Stimulated activated CD4-positive, alpha-beta T cell treated with anti-CD3 and anti-CD28 coated beads, Interleukin-15, amount 100 ng/mL, for 48 hours (primary cell): ENCODE measurements at regions not wholly inside any gene's neighbourhood (a gene's known extent, or its start where the extent isn't known, plus 50 kb on each side); places are given as distances from the start of the nearest gene placed in this dataset.

Experiments
- DNase-seq, 2 donors: peaks; one replicate each; pipeline ENCODE4 v3.0.0-alpha.2; 2020; ENCODE audit warnings: low read depth in 2 of 2

DNA sequence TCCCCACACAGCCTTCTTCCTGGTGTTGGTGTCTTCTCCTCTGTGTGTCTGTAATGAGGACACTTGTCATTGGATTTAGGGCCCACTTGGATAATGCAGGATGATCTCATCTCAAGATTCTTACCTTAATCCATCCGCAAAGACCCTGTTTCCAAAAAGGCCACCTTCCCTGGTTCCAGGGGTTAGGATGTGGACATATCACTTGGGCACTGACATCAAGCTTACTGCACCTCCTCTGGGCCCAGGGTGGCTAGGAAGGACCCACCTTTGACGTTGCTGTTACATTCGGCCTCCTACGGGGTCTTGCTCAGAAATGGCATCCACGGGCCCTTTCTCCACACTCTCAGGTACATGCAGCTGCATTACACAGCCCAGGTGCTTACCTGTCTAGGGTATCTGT, 535.9 kb downstream of the BRD1 start:
- no peak for DNase-seq

DNA sequence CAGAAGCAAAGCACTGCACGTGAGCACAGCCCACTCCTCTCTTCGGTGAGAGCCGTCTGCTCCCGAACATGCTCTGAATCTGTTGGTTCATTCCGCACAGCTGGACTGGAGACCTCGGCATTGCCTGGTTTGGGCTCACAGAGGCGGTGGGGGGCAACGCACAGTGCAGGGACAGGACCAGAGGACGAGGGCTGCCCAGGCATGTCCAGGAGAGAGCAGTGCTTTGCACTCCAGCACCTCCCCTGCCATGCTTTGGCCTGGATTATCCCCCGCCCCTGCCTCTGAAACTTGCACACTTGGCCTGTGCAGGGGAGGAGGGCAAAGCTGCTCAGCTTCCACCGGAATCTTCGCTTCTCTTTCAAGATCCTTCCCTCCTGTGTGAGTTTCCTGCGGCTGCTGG, 536.5 kb downstream of the BRD1 start:
- no peak for DNase-seq

DNA sequence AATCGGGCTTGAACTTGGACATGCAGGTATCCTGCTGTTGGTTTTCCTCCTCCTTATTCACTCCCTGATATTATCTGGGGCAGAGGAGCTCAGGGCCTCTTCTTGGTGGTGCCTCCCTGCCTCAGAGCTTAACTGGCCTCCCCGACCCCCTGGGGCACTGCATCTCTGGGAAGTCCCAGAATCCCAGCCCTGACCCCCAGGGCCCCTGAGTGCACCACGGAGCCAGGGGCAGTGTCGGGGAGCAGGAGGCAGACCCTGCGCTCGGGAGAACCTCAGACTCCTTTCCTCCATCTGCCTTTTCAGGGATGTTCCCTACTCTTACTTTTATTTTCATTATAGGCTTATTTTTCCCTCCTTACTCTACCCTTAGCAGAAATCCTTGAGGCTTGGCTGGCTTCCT, 537.0 kb downstream of the BRD1 start:
- no peak for DNase-seq

DNA sequence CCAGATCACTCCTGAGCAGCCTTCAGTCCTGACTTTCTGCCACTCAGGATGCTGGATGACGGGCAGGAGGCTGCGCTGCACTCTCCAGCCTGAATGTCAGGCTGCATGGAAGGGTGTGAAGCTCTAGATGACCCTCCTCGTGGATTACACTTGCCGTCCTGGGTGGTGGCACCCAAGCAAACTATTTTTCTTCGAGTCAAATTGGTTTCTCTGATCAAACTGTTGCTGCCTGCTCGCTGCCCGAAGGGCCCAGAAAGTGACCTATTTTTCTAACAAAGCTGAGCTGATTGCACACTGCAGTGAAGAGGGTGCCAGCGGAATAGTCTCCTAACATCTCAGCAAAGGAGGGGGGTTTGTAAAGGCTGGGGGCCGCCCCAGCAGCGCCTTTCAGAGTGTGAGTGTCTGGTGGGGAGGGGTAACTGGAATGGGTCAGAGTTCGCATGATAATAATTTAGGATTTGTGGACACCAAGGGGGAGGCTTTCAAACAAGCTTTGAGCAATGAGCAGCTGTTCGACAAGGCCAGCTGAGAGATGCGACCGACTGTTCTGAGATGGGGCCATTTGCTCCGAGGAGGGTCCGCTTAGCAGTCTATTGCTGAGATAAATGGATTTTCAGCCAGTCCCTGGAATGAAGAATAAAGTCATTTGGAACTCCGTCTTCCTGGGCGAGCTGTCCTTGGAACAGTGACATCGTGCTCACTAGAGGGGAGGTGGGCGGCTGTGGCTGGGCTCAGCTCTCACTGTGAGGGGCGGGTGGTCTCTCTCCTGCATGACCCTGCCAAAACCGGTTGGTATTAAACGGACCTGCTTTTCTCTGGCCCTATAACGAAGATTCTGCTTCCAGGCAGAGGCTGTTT, 537.6 kb downstream of the BRD1 start:
- no peak for DNase-seq

DNA sequence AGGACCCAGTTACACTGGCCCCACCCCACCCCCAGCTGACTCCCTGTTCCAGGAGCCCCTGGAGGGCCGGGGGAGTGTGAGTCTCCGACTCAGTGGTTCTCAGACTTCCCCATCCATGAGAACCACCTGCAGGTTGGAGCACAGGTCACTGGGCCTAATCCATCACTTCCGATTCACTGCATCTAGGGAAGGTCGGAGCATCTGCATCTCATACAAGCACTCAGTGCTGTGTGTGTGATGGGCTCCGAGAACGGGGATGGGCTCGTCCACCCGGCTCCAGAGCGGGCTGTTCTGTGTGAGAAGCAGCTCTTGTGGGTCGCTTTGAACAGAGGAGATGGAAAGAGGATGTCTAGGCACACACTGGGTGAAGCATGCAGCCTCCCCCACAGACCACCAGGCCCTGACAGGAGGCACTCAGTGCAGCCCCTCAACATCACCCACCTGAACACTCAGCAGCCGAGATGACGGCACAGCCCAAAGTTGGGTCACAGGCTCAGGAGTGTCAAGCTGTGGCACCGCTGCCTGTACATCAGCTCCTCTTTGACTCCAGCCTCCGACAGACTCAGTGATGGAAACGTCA, 541.4 kb downstream of the BRD1 start:
- no peak for DNase-seq

DNA sequence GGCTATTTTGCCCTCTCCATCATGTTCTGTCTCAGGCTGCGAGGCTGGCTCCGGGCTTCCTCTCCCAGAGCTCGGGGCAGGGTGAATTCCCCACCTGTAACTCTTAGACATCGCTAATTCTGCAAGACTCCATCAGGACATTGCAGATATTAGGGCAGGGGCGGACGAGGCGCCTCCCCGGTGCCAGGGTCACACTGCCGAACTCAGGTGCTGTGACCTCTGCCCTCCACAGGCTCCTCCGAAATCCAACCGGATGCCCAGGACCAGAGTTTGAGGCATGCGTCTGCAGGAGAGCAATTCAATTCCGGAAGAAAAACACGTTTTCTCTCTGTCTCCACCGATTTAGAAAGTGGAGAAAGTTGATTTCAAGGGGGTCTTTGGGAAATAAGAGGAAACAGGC, 542.7 kb downstream of the BRD1 start:
- DNase-seq: no peak

DNA sequence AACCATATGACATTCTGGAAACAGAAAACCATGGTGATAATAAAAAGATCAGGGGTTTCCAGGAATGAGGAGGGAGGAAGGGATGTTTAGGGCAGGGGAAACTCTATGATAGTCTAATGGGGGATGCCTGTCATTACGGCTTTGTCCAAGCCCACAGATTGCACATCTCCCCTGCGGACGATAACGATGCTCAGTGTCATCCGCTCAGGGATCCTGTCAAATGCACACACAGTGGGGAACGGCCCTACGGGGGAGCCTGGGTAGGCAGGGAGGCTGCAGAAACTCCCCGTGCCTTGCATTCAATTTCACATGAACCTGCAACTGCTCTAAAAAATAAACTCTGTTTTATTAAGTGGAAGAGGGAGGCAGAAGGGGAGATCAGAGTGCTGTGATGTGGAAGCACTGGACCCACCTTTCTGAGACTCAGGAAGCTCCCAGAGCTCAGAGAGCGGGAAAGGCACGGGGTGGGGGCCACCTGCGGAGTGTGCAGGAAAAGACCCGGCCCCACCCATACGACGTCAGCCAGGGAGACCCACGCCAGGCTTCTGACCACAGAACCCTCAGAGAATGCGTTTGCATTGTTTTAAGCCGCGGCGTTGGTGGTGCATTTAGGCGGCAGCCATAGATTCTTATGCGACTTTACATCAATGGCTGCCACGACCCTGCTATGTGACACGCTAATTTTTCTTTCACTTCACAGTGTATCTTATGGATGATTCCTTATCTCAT, 543.5 kb downstream of the BRD1 start:
- no peak for DNase-seq

DNA sequence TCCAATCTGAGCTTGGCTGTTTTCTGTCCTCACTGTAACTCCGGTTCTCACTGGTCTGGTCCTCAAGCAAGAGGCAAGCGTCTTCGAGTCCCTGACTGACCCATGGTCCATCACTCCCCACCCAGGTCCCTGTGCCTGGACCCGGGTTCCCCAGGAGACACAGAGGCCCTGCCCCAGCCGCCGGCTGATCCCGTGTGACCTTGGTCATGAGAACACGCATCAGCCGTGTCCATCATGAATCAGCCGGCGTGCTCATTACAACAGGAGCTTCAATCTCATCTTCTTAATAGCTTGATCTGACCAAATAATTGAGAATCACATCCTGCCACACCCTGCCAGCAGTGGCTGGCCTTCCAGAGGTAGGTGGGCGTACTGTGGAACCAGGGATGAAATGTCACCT, 545.1 kb downstream of the BRD1 start:
- no peak for DNase-seq

DNA sequence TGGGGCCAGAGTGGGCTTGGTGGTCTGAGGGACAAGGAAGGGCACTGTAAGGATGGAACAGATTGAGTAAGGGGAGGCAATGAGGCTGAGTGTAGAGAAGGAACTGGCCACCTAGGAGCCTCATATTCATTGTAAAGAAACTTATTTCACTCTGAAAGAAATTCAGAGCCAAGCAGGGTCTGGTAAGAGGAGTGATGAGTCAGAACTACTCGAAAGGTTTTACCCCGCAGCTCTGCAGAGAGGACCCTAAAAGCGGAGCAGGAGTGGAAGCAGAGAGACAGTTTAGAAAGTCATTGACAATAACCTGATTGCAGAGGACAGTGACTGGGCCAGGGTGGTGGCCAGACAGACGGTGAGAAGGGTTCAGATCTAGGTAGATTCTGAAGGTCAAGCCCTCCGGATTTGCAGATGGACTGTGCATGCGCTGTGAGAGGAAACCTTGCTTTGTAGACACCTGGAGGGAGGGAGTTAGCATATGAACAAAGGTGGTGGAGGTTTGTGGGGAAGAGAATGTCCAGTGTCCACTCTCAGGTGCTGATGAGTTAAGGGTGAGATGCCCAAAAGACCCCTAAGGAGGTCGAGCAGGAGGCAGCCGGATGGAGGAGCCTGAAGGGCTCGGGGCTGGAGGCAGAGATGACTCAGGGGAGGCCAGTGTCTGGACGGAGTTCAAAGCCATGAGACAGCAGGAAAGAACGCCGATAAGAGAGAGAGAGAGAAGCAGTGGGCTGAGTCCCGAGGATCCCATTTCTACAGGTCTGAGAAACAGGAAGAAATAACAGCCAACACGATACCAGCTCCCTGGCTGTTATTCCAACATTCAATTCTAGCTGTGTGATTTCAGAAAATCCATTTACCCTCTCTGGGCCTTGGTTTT, 546.0 kb downstream of the BRD1 start:
- no peak for DNase-seq

DNA sequence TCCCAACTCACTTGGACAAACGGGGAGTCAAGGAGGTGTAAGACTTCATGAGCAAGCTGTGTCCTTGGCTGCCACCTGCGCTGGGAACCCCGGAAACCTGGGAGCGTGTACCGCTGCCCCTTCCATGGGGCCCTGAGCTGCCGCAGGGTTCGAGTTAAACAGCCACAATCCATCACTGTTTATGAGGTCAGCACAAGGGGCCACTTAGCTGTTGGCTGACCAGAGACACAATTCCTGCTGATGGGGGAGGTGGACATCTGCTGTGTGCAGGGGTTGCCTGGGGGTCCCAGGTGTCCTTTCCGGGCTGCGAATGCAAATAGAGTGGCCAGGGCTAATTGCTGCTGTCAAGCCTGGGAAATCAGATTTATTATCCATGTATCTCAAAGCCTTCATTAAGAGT, 549.3 kb downstream of the BRD1 start:
- no peak for DNase-seq

DNA sequence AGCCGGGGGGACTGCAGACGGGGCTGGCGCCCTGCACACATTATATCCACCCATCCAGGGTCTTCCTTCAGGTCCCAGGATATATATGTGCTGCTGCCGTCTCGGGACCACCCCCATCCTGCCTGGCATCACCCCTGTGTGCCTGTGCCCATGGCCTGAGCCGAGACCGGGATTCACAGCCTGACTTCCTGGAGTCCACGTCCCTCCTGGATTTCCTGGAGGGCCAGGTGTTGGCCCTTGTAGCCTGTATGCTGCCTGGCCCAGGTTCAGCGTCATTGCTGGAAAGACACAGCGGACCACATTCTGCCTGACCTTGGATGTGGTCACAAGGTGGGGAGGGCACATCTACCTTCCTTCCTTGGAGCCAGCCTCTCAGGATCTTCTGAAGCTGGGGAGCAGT, 551.1 kb downstream of the BRD1 start:
- DNase-seq: no peak

DNA sequence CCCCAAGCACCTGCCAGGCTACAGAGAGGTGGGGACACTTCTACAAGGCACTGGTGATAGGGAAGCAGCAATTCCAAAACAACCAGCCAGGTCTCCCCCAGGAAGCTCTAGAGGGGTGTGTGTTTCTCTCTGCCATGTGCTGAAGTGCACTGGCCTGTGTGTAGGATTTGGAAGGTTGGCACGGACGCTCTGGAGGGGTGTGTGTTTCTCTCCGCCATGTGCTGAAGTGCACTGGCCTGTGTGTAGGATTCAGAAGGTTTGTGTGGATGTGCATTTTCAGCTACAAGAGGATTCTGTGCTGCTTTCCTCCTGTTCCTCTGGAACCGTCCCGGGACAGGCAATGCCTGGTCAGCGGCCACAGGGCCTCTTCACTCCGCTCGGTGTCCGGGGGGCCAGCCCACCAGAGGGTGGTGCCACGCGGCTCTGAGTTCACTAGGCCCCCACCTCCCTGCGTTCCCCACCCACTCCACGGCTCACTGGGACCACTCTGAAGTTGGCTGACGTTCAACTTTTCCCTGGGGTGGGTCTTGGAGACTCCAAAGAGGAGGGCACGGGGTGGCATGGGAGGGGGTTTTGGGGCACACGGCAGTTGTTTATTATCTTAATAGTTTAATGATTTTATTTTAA, 552.8 kb downstream of the BRD1 start:
- DNase-seq: no peak

DNA sequence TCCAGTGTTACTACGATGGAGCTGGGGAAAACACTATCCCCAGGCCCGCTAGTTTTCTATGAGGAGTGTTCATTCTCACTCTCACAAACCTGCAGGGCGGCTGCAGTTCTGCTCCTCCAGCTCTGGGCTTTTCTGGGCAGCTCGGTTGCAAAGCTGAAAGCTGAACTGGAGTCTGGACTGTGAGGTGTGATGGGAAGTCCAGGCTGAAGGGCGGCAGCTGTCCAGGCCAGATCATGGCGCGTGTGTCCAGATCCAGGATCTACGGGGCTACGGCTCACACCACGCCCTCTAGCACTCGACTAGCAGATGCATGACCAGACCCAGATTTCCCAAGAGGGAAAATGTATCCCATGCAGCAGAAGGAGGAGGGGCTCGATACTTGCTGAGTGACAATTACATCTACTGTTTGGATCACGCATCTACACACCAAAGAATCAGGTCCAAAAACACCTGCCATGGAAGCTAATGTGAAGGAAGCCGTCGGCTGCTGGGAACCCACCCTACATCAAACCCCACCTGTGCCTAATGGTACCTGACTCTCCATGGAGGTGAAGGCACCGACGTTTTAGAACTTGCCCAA, 555.0 kb downstream of the BRD1 start:
- DNase-seq: no peak

DNA sequence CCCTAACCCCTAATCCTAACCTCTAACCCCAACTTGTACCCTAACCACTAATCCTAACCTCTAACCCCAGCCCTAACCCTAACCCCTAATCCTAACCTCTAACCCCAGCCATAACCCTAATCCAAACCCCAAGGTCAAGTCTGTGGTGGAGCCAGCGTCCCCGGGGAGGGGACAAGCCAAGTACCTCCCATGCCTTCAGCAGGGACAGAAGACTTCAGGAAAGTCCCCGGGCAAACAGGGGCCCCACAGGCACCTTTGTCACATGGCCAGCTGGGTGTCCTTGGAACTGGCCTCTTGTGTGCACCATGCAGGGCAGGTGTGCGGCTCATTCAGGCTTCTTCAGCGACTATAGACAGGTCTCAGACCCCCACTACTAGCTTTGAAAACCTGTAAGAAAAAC, 555.8 kb downstream of the BRD1 start:
- no peak for DNase-seq

DNA sequence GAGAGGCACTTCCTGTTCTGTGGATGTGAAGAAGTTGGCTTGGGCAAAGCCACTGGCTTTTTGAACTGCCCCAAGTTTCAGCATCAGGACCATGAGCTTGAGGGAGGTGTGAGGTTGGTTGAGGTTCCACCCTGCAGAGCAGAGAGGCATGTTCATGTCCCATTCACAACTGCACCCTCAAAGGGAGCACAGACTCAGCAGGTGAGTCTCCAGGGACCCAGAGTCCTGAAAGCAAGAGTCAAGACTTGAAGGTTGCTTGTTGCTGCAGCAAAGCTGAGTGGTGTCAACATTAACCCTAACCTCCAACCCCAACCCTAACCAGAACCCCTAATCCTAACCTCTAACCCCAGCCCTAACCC, 556.3 kb downstream of the BRD1 start:
- DNase-seq: no peak

DNA sequence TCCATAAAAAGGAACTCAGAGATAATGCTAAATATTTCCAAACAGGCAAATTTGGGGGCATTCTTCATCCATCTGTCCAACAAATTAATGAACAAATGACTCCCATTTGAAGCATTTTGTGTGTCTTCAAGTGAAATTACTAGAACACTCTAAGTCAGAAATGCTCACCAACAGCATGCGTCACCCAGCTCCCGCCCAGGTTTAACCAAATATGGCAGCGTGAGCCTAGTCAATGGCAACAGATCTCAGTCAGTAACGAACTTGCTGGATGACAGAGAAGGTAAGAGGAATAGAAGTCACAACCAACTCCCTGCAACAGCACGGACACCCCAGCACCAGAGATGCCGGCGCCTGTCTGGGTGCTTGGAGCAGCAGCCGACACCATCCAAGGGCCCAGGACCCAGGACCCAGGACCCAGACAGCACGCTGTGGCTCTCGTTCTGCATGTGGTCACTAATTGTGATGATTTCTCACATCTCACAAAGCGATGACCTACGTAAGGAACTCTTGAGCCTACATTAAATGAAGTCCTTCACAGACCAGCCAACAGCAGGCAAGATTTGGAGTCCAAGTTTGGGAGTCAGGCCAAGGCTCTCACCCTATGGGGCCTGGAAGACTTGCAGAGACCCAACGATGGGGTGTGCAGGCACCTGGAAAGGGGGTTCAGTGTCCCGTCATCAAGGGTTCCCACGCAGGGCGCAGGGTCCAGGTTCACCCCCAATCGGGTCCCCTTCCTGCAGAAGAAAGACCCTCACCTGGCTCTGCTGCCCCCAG, 556.9 kb downstream of the BRD1 start:
- DNase-seq: no peak

DNA sequence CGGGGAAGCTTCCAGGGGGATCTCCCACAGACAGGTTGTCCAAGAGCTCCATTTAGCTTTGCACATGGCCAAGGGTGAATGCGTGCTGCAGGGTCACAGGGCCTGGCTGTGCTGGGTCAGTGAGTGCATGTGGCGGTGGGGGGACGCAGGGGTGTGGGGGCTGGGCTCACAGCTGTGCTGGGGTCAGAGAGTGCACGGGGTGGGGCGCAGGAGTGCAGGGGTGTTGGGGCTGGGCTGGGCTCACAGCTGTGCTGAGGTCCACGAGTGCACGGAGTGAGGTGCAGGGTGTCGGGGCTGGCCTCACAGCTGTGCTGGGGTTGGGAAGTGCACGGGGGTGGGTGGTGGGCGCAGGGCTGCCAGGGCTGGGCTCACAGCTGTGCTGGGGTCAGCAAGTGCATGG, 557.7 kb downstream of the BRD1 start:
- no peak for DNase-seq

DNA sequence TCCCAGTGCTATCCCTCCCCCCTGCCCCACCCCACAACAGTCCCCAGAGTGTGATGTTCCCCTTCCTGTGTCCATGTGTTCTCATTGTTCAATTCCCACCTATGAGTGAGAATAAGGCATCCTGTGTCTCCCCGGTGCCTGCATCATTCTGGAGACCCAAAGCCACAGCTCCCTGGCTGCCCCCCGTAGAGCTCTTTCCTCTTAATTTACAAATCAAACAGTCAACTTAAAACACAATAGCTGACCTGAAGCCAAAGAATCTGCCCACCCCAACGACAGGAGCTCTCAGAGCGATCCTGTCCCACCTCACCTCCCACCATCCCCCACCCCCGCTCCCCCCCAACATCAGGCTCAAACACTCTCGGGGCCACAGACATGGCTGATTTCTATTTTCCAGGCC, 558.3 kb downstream of the BRD1 start:
- DNase-seq: no peak

DNA sequence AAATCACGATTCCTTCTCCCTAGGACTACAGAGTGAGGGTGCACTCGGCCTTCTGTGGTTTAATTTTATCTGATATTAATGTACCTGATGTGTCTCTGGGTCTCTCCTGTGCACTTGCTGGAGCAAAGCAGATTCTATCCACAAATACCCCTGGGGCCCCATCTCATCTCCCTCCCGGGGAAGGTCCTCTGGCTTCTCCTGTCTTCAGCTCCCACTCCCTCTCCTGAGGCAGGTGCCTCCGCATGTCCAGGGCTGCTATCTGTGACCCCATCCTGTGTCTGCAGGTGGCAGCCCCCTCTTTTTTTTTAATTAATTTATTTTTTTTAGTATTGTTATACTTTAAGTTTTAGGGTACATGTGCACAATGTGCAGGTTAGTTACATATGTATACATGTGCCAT, 558.7 kb downstream of the BRD1 start:
- no peak for DNase-seq

DNA sequence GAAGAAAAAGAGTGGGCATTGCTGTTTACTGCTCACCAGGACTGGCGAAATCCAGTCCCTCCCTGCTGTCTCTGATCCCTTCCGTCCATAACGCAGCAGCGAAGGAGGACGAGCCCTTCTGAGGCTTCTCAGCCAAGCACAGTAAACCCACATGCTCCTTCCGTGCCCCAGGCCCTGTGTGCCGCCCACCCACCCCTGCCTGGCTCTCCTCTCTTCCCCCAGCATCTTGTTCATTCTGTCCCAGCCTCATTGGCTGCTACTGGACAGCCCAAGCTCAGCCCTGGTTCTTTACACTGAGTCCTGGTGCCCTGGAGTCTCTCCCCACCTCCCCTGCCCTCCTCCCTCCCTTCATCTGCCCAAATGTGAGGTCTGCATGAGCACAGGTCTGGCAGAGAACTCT, 559.7 kb downstream of the BRD1 start:
- DNase-seq: no peak
